GM21390 (cell line): ENCODE measurements at regions not wholly inside any gene's neighbourhood (a gene's known extent, or its start where the extent isn't known, plus 50 kb on each side); places are given as distances from the start of the nearest gene placed in this dataset.

Experiments
- ATAC-seq: cut with Tn5 transposase; IDR thresholded peaks from one replicate; pipeline ENCODE4 v1.9.1; 2021; ENCODE audit not compliant: unreplicated experiment

DNA sequence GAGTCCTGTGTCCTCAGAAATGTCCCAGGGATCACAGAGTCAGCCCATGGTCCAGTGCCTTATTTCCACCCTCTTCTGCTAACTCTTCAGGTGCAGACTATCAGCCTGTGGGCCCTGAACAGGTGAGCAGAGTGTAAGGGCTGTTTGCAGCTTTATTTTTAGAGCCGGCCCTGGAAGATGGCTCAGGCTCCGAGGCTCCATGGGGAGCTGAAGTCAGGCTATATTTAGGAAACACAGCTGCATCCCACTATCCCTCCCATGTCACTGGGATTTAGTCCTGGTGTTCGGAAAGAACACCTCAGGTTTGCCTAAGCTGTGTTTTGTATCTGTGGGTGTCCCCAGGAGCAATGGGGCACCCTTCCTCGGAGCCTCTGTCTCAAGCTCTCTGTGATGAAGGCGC lies 126.9 kb downstream of the RPS24 start:
- ATAC-seq, result no peak

DNA sequence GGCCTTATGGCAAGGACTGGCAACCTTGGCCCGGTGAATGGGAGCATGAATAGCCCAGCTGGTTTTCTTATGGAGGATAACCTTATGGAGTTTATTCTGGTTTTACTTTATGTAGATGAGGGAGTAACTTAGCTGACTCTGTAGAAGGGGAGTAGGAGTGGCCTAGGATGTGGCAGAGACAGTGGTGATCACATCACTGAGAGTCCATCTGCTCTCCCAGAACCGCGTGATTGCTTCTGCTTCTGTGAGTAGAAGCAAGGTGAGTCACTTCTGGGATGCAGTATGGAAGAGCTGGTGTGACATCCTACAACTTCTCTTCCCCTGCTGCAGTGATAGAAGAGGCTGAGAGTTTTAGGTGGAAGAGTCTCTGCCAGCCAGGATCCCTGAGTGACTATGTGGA lies 129.2 kb downstream of the RPS24 start:
- ATAC-seq, result no peak

DNA sequence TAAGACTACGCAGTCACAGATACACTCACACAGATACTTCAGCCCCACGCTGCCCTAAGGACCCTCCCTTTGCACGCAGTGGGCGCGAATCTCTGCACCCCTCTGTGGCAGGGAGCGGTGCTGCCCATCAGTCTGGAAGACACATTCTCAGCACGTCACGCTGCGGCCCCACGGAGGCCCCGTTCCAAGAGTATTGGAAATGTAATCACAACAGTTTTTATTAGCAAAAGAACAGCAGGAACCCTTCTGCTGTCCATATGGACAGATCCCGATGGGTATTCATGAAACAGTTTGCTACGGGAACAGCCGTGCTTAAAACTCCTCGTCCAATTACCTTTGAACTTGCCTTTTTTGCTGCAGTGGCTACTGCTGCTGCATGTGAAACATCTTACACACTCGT lies 131.0 kb downstream of the RPS24 start:
- no peak for ATAC-seq

DNA sequence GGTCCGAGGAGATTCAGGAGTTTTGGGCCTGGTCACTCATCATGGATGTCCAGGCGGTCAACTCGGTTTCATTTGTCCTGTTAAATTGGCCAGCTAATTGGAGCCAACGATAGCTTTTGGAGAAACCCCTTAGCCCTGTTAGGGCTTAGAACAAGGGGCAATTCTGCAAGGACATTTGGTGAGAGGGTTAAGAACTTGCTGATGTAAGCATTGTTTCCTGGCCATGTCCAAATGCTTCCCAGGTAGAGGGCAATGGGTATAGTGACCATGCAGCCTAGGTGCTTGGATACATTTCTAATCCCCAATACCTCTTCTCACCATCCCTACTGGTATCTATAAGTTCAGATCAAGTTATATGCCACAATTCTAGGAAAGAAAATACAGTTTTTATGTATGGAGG lies 131.5 kb downstream of the RPS24 start:
- no peak for ATAC-seq

DNA sequence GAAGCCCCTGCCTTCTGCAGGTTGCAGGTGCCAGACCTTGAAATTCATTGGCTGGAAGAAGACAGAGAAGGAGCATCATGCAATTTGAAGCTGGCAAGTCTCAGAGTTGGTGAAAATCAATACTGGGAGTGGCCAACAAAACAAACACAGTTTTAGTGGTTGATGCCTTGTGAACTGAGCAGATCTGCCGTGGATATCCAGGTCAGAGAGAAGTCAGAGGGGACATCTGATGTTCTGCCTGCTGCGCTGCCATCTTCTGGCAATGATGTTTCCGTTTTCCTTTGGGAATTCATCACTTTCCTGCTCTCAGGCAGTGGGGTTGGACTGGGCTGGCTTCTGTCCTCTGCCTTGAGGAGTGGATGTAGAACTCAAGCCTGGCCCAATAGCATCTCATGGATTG lies 132.0 kb downstream of the RPS24 start:
- ATAC-seq, result no peak

DNA sequence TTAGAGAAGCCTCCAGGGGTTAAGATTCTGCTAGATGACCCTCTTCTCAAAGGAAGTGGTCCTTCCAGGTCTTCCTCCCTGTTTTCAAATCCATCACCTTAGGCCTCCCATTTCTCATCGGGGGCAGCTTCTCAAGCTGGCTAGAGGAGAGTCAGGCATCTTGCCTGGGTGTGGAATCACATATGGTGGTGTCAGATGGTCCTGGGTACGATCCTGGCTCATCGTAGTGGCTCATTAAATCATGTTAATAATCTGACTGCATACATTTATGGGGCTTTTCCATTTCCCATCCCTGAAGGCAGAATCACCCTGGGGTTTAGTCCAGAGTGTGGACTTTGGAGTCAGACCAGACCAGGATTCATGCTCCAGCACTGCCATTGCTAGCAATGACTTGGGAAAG lies 132.6 kb downstream of the RPS24 start:
- no peak for ATAC-seq

DNA sequence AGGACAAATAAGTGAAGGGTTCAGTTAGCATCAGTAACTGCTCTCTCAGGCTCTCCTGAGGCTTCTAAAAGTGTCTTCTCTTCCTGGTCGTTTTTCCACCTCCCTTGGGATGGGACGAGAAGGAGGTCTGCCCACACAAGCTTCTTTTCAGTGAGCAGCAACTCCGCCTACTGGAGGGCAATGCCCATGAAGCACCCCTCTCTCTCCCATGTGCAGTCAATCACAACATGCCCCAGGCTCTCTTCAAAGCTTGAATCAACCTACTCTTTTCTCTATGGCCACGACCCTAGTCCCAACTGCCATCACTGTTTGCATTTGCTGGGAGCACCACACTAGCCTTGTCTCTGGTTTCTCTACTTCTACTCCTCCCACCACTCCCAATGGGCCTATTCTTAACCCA lies 135.6 kb downstream of the RPS24 start:
- no peak for ATAC-seq

DNA sequence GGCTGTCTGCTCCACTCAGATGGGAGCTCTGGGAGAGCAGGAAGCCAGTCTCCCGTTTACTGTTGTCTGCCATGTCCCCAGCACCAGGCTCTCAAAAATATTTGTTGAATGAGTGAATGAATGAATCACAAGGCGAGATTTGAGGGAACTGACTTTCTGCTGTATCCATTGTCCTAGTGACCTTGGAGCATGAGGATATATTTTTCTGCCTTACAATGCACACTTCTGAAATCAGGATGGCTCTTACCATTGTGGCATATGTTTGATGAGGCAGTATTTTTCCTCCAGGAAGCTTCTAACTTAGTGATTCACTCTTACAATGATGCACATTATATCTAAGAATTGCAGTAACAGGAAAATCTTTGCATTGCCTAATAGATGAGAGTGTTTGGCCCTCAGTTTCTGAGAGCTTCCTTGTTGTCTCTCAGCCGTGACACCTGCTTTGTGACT lies 136.4 kb downstream of the RPS24 start:
- no peak for ATAC-seq

DNA sequence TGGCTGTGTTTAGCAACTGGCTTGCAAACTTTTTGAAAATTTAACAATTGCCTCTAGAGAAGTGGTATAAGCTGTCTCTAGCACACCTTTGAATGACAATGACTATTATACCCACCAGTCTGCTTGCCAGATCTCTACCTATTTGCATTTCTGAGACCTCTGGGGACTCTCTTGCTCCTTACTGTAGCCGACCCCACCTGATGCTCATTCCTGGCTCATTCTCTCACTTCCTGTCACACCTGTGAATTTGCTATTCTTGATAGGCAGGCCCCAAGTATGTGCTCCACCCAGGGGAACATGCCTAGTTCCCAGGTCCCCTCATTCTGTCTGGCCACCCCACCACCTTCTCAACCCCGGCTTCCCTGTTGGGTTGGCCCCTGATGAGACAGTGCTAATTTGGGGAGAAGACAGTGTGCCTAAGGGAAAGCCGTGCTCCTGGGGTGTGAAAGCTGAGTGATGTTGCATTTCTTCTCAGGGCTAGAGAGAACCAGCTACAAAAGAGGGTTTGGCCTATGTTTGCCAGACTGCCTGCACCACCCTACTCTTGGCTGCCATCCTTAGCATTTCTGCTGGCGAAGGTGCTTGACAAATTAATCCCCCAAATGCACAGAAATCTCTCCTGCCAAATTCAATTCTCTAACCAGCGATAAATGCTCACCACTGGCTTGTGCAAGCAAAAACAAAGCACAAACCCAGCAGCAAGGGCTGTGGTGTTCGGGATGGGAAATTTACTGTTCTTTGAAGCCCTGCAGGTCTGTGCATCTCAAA lies 138.2 kb downstream of the RPS24 start:
- ATAC-seq, result no peak

DNA sequence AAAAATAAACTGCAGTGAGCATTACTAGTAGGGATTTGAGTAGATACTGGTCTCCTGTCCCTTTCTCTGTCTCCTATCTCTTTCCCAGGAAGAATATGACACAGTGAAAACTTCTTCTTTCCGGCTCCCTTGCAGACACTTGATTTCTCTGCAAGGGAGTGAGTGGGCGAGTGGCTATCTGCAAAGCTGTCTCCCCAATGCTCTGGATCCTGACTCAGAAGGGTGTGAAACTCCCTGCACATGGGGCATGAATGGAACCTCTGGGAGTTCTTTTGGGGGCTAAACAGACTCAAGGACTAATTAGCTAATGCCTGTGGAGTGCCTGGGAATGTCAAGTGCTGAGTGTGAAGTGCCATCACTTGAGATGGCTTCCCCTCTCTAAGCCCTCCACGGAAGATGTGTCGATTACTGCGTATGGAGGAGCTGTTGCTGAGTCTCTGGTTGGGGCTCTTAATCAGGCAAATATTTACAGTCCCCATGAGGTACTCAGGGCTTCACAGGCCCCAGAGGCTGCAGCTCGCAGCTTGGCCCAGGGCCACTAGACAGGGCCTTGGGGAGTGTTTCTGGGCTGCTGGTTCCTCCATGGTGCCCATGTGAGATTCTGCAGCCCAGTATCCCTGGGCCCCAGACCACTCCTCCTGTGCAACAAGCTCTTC lies 139.8 kb downstream of the RPS24 start:
- ATAC-seq, result no peak

DNA sequence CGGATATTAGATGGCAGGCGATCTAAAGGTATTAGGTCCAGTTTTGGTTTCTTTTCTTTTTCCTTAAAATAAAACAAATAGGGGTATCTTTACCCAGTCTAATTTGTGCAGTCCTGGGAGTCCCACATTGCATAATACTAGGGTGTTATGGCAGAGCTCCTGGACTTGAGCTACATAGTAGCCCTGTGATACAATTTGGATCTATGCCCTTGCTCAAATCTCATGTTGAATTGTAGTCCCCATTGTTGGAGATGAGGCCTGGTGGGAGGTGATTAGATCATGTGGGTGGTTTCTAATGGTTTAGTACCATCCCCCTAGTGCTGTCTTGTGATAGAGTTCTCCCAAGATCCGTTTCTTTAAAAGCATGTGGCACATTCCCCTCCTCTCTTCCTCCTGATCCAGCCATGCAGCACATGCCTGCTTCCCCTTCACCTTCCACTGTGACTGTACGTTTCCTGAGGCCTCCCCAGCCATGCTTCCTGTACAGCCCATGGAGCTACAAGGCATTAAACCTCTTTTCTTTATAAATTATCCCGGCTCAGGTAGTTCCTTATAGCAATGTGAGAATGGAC lies 141.9 kb downstream of the RPS24 start:
- no peak for ATAC-seq

DNA sequence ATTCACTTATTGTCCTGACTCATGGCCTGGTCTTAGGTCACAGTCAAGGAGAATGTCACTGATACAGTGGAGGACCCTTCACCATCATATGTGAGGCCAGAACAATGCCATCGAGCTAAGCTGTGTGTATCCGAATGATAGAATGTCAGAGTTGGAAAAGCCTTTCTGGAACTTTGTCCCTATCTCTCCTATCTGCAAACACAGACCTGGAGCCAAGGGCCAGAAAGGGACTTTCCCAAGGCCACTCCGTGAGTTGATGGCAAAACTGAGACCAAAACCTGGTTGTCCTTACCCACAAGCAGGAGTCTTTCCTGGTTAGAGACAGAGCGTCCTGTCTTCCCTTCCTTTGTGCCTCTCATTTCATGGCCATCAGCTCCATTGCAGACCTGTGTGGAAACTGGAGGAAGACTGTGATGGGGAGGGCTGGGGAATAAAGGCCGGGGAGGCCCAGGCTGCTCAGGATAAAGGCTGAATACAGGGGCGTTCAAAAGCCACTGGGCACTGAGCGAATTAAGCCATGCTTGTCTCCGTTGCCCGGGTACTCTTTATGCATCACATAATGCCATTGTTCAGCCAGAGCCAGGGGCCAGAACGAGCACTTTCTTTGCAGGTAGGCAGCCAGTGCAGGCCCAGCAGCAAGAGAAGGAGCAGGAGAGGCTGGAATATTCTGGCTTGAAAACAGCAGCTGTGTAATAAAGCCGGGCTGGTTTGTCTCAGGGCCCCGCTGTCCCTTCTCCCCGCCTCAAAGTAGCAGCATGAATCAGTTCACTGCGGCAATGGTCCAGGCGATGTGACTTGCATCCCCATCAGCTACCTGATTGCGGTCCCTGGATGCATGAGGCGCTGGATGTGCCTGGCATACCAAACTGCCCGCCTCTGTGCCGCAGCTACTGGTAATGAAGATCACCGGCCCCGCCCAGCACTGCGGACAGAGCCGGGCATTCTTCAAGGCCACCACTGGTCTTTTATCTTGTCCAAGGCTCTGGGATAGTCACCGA lies 143.0 kb downstream of the RPS24 start:
- no peak for ATAC-seq

DNA sequence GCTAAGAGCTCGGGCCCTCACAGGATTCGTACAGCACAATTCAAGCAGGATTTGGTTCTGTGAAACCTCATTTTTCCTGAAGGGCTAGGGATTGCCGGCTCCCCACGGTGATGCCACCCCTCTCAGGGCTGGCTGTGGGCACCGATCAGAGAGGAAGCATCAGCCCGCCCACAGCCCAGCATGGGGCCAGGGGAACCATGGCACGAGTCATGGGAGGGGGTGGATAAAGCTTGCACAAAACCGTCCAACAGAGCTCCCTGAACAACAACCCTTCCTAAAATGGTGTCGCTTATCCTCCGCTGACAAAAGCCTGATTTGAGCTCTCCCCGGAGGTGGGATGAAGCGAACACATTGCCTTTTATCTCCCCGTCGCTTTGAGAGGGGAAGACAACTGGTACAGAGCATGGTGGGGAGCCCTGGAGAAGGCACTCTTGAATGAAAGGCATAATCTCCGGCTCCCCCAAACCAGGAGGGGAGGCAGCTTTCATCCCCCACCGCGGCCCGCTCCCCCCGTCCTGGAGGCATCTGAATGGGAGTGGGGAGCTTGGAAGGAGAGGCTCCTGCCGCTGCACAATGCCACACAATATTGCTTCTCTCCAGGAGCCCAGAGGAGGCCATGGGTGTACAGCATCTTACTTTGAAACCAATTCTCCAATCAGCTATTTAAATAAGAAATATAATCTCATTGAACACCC lies 144.0 kb downstream of the RPS24 start:
- ATAC-seq, result no peak

DNA sequence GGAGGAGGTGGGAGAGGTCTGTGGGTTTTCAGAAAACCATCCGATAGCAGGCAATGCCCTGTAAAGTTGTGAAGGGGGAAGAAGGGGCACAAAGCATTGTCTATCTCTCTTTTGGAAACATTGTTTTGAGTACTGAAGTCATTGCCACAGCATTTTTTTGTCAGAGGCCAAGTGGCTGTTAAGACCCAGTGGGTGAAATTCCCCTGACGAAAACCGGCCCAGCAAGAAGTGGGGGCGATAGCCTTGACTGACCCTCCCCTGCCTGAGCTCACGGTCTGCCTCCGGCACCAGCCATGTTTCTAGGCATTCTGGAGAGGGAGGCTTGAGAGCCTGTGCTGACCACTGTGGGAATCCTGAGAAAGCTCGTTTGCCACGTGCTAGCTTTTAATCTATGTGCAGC lies 144.7 kb downstream of the RPS24 start:
- no peak for ATAC-seq

DNA sequence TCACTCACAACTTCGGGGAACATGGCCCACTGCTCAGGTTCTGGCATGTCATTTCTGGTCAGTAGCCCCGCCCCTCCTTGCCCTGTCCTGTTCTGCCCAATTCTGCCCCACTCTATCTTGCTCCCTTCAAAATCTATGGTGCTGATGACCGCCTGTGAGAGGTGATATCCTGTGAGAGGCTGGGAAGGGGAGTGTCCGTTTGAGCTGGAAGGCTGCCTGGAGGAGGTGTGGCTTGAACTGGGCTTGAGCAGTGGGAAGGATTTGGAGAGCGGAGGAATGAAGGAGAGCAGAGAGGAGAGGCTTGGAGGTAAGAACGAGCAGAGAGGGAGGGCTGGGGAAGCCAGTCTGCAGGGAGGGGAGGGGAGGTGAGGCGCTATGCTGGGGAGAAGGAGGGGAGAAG lies 145.3 kb downstream of the RPS24 start:
- no peak for ATAC-seq

DNA sequence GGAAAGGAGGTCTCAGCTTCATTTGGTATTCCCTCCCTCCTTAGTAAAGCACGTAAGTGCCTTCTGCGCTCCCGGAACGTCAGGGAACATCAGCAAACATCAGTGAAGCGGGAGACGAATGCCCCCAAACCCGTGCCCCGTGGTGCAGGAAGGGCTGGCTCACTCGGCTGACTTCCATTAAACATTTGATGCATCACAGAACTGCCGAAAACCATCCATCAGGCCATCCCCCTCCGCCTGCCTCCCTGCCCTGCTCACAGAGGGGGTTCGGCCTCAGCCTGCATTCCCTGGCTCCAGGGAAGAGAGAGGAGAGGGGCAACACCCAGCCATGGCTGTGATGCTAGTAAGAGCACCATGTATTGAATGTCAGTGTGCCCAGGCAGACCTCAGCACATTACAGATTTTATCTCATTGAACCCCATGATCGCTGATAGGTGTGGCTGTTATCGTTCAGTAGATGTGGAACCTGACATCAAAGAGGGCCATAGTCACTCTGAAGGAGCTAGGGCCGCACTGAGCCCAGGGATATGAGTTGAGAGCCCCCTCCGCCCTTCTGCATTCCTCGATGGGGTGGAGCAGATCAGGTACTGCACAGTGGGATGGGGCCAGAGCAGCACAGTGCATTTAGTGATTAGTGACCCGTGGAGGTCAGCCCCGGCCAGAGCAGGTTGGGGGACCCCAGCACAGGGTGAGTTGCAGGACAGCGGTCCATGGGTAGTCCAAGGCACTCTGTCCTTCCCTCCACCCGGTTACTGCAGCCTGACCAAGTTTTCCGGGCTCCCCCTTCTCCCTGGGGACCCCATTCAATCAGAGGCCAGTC lies 146.4 kb downstream of the RPS24 start:
- no peak for ATAC-seq

DNA sequence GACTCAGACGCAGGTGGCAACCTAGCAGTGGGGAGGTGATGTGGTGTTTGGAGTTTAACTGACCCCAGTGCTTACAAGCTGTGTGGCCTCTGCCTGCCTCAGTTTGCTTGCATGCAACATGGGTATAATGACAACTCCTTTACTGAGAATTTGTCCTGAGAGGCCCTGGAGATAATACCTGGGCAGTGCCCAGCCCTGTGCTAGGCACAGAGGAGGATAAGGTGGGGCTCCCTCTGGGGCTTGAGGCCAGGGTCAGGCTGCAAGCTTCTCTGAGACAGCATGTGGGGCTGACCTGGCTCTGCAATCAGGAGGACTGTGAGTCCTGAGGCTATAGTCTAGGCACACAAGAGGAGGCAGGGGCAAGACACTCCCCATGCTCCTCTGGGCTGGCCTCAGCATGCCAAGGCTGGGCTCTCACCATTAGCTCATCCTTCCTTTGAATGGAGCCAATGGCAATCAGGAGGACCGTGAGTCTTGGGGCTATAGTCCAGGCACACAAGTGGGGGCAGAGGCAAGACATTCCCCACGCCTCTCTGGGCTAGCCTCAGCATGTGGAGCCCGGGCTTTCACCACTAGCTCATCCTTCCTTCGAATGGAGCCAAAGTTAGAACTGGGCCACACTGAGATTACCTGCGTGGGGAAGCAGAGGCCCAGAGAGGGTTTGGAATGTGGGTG lies 147.9 kb downstream of the RPS24 start:
- no peak for ATAC-seq

DNA sequence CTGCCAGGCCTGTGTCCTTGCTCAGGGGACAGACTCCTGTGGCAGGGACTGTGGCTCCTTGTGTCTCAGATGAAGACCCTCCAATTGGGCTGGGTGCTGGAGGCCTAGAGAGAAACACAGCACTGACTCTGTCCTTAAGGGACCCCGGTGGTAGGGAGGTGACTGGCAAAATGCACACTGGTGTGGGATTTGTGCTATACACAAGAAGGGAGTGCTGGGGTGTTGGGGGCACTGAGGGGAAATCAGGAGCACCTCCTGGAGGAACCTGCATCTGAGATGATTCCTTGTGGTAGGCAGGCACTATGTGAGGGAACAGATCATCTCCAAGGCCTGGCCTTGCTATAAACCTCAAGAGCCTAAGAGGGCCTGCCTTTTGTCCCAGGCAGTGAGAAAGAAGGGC lies 149.2 kb downstream of the RPS24 start:
- ATAC-seq, result no peak
